Parathyroid adenoma (tissue), 2 donors: ENCODE measurements at regions not wholly inside any gene's neighbourhood (a gene's known extent, or its start where the extent isn't known, plus 50 kb on each side); places are given as distances from the start of the nearest gene placed in this dataset.

Experiments
- H2AFZ ChIP-seq: fragments of 300-600 bp; sonication (generic); one replicate; pipeline ENCODE4 v1.7.0; 2017; ENCODE audit warnings: antibody characterized with exemption, mild to moderate bottlenecking
- H3K27ac ChIP-seq: fragments of 300-600 bp; sonication (generic); one replicate; pipeline ENCODE4 v1.7.0; 2017
- H3K27me3 ChIP-seq: fragments of 300-600 bp; sonication (generic); one replicate; pipeline ENCODE4 v1.7.0; 2017; ENCODE audit warnings: low read length; ENCODE audit not compliant: control insufficient read depth, insufficient read depth
- H3K36me3 ChIP-seq: fragments of 300-600 bp; sonication (generic); one replicate; pipeline ENCODE4 v1.7.0; 2017; ENCODE audit warnings: low read length; ENCODE audit not compliant: control insufficient read depth, insufficient read depth
- H3K4me1 ChIP-seq: fragments of 300-600 bp; sonication (generic); one replicate; pipeline ENCODE4 v1.7.0; 2017; ENCODE audit warnings: control low read depth
- H3K4me2 ChIP-seq: fragments of 300-600 bp; sonication (generic); one replicate; pipeline ENCODE4 v1.7.0; 2017; ENCODE audit warnings: low read length
- H3K4me3 ChIP-seq: fragments of 300-600 bp; sonication (generic); one replicate; pipeline ENCODE4 v1.7.0; 2017; ENCODE audit warnings: low read depth, low read length
- H3K79me2 ChIP-seq: fragments of 300-600 bp; sonication (generic); one replicate; pipeline ENCODE4 v1.7.0; 2017; ENCODE audit warnings: control low read depth
- H3K9ac ChIP-seq: fragments of 300-600 bp; sonication (generic); one replicate; pipeline ENCODE4 v1.7.0; 2017; ENCODE audit warnings: mild to moderate bottlenecking
- H3K9me3 ChIP-seq: fragments of 300-600 bp; sonication (generic); one replicate; pipeline ENCODE4 v1.7.0; 2017; ENCODE audit warnings: low read length; ENCODE audit not compliant: control insufficient read depth
- TF ChIP-seq, protein P1 (sequence below): fragments of 300-600 bp; sonication (generic); IDR thresholded peaks from one replicate; pipeline ENCODE4 v1.7.0; 2017; ENCODE audit warnings: antibody characterized with exemption, mild to moderate bottlenecking
- donor health status: primary hyperparathyroidism.

DNA sequence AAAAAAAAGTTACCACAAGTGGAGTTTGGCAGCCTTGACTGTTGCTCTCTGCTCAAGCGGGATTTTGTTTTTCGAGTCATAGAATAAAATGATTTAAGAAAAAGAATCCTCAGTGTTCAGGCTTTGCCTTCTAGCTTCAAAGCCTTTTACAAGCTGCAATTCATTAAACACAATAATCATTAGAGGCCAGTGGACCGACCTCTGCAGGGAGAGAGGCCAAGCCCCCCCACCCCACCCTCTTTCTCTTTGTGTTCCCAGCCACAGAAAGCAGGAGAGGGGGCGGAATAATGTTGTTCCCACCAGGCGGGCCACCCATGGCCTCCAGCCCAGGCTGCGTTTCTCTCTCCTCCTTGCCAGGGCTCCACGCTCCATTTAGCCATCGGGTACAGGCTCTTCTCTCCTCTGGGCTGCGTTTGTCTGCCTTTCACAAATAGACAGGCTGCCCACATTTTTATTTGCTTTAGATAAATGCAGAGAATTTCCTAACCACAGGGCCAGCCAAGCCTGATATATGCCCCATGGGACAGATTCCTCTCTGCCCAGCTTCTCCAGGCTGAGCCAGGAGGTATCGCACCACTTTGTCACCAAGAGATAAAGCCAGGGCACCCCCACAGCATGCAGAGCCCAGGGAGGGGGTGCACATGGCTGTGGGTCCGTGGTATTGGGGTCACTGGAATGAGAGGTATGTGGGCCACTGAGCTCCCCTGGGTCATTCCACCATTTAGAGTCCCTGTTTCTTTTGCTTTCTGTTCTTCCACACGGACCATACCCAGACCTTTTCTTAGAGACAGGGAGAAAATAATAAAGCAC lies 318.8 kb downstream of the PIK3R1 start:
- Histone ChIP-seq H3K4me3 (peak overlapping the region; percentile 7), H3K27ac (peak overlapping the region; percentile 96), H3K9me3 (no peaks in the 10 kb centered on the region), H3K9ac (no peak overlapping the region), H3K79me2 (no peaks in the 10 kb centered on the region), H3K4me1 (peaks cover 33% of the 10 kb centered on the region), H3K27me3 (no peaks in the 10 kb centered on the region), H3K36me3 (no peaks in the 10 kb centered on the region), H2AFZ (peak overlapping the region; percentile 84), H3K4me2 (peak overlapping the region; percentile 27)
- TF ChIP-seq, protein P1, sequence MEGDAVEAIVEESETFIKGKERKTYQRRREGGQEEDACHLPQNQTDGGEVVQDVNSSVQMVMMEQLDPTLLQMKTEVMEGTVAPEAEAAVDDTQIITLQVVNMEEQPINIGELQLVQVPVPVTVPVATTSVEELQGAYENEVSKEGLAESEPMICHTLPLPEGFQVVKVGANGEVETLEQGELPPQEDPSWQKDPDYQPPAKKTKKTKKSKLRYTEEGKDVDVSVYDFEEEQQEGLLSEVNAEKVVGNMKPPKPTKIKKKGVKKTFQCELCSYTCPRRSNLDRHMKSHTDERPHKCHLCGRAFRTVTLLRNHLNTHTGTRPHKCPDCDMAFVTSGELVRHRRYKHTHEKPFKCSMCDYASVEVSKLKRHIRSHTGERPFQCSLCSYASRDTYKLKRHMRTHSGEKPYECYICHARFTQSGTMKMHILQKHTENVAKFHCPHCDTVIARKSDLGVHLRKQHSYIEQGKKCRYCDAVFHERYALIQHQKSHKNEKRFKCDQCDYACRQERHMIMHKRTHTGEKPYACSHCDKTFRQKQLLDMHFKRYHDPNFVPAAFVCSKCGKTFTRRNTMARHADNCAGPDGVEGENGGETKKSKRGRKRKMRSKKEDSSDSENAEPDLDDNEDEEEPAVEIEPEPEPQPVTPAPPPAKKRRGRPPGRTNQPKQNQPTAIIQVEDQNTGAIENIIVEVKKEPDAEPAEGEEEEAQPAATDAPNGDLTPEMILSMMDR, result no peak

DNA sequence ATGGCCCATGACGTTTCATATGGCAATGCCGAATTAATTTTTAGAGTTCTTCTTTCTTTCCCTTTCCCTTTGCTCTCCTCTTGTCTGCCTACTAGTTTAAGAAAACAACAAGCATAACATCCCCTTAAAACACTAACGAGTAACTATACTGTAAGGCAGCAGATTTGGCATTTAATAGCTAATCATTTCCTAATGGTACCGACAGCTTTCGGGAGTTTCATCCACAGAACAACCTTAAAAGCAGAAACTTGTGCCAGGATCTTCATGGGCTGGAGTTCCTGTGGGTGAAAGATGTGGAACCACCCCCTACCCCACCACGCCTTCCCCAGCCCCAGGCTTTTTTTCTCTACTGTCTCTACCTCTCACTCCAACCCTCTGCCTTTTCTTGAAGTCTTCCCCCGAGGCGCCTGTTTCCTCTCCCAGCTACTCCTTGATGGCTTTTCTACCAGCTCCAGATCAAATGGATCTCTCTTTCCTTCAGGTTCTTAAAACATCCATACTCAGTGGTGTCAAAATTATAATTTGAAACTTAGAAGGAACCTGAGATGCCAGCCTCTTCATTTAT lies 319.5 kb downstream of the PIK3R1 start:
- no peaks in the 10 kb centered on the region for H3K9me3 ChIP-seq
- H3K4me3 ChIP-seq, result no peak overlapping the region
- TF ChIP-seq, protein P1, result no peak
- H3K36me3 ChIP-seq, result no peaks in the 10 kb centered on the region
- peaks cover 38% of the 10 kb centered on the region for H3K4me1 ChIP-seq
- H2AFZ ChIP-seq, result peak overlapping the region; percentile 84
- no peak overlapping the region for H3K4me2 ChIP-seq
- no peaks in the 10 kb centered on the region for H3K27me3 ChIP-seq
- peak overlapping the region; percentile 96 for H3K27ac ChIP-seq
- no peak overlapping the region for H3K9ac ChIP-seq
- H3K79me2 ChIP-seq, result no peaks in the 10 kb centered on the region

DNA sequence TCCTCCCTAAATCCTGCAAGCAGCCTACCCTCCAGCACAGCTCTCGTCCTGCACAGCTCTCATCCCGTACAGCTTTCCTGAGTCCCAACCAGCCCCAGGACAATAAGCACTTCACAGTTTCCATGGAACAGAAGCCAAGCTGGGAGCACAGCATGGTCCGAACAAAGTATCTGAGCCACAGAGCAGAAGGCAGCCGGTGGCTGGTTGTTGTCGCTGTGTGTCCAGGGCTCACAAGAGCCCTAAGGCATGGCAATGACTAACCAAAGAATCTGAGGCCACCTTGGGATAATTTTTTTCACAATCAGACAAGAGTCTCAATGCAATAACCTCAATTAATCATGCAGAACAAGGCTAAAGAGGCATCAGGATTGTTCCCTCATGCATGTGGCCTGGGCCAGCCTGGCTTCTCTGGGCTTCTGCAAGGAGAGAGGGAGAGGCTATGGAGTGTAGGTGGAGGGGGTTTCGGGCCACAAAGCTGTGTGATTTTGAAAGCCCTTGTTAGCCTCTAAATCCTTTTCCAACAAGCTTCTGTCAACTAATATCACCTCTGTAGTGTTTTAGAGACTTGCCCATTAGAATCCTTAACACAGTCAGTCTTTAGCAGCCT lies 323.4 kb downstream of the PIK3R1 start:
- Histone ChIP-seq H3K9me3 (no peaks in the 10 kb centered on the region), H2AFZ (peak overlapping the region; percentile 47), H3K9ac (no peak overlapping the region), H3K4me1 (peaks cover 55% of the 10 kb centered on the region), H3K4me2 (no peak overlapping the region), H3K36me3 (no peaks in the 10 kb centered on the region), H3K27ac (peak overlapping the region; percentile 17), H3K27me3 (no peaks in the 10 kb centered on the region), H3K79me2 (no peaks in the 10 kb centered on the region), H3K4me3 (no peak overlapping the region)
- TF ChIP-seq, protein P1, result no peak

DNA sequence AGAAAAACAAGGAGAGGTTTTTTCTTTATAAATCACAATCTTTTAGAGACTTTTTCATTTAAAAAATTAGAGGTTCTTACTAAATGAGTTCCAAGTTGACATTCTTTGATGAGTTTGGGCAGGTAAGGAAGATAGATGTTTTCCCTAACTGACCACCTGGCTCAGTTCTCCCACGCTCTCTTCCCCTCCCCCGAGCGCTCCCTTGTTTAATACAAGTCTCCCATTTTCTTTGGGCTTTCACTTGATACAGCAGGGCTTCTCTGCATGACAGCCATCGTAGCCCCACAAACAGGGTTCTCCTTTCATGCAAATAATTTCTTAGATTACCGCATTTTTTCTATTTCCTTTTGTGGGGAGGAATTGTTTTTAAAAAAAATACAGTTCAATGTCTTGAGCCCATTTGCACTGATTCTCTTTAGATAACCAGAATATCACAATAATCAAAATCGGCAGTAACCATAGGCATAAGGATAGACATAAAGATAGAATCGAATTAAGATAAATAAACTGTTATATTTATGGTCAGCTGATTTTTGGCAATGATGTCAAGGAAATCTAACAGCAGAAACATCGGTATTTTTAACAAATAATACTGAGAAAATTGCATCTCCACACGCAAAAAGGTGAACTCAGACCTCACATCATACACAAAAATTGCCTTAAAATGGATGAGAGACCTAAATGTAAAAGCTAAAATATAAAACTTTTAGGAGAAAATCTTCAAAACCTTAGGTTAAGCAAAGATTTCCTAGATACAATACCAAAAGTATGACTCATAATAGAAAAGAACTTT lies 325.4 kb downstream of the PIK3R1 start:
- Histone ChIP-seq H3K4me2 (no peak overlapping the region), H3K9ac (no peak overlapping the region), H3K79me2 (no peaks in the 10 kb centered on the region), H3K27me3 (no peaks in the 10 kb centered on the region), H3K27ac (peak overlapping the region; percentile 43), H3K4me1 (peaks cover 59% of the 10 kb centered on the region), H3K4me3 (no peak overlapping the region), H3K36me3 (no peaks in the 10 kb centered on the region), H2AFZ (peak overlapping the region; percentile 73), H3K9me3 (no peaks in the 10 kb centered on the region)
- TF ChIP-seq, protein P1, result no peak
